Spleen (tissue), 7 donors: ENCODE measurements at regions not wholly inside any gene's neighbourhood (a gene's known extent, or its start where the extent isn't known, plus 50 kb on each side); places are given as distances from the start of the nearest gene placed in this dataset.

Source experiments
- CTCF ChIP-seq, 11 experiments: fragments of 200-600 bp in 7 of 11; fragments of 450-650 bp in 4 of 11; sonication (generic) in 4 of 11; IDR thresholded peaks in 8 of 11; conservative IDR thresholded peaks in 3 of 11; 1 replicate in 7 of 11; 2 replicates in 4 of 11; pipeline versions ENCODE4 v1.4.0 to v1.8.0; 2016 to 2021; ENCODE audit warnings: antibody characterized with exemption in 11 of 11, inconsistent platforms in 4 of 11, mild to moderate bottlenecking in 1 of 11
- POLR2A ChIP-seq, 3 donors: fragments of 450-650 bp; IDR thresholded peaks; one replicate each; pipeline ENCODE4 v1.5.1; 2017; ENCODE audit warnings: antibody characterized with exemption in 3 of 3, mild to moderate bottlenecking in 1 of 3
- POLR2AphosphoS5 ChIP-seq, 3 donors: sonication (generic); formaldehyde crosslinking; IDR thresholded peaks; one replicate each; pipeline ENCODE4 v1.5.1; 2017; ENCODE audit warnings: antibody characterized with exemption in 3 of 3
- donor health status: DM: no; HTN: no; CAD: no; lungs with moderate emphysema.
- donor health status: DM: no; HTN: no; CAD: no.
- donor health status: DM: no; HTN: no; CAD: no.

GRCh38 chr6:81832304-81832703, 79.8 kb upstream of the TENT5A start:
- TF ChIP-seq CTCF (IDR thresholded peaks at IDR 0.05 in 8 of 11, conservative IDR thresholded peaks at IDR 0.05 in 3 of 11) (no peak), POLR2AphosphoS5 (IDR thresholded peaks at IDR 0.05) (no peak), POLR2A (IDR thresholded peaks at IDR 0.05) (no peak)
